Urinary bladder (tissue), 3 donors: ENCODE measurements at regions not wholly inside any gene's neighbourhood (a gene's known extent, or its start where the extent isn't known, plus 50 kb on each side); places are given as distances from the start of the nearest gene placed in this dataset.
"Not testable (repeated sequence)": the region's sequence is repeated elsewhere in the genome, so short reads cannot be mapped to it uniquely, and the experiment has no call there.

Experiments
- DNase-seq: peaks from one replicate; pipeline ENCODE4 v3.0.0-alpha.2; 2015; ENCODE audit errors: extremely low spot score
- H3K27ac ChIP-seq: one replicate; pipeline ENCODE4 v1.5.1; 2013; ENCODE audit warnings: low read depth, mild to moderate bottlenecking, moderate library complexity
- H3K36me3 ChIP-seq: one replicate; pipeline ENCODE4 v1.6.1; 2013; ENCODE audit warnings: mild to moderate bottlenecking, moderate library complexity; ENCODE audit not compliant: insufficient read depth
- H3K4me1 ChIP-seq: one replicate; pipeline ENCODE4 v1.6.1; 2013; ENCODE audit warnings: mild to moderate bottlenecking, moderate library complexity; ENCODE audit not compliant: insufficient read depth
- H3K4me3 ChIP-seq: one replicate; pipeline ENCODE4 v1.5.1; 2013; ENCODE audit warnings: low read depth, low read length
- WGBS: extraction: QIAGEN DNeasy Blood & Tissue Kit; methylation state at CpG from one replicate; pipeline ENCODE4 v1.1.7; 2013; 5-methylcytosine and 5-hydroxymethylcytosine counted together
- donor health status: healthy with polysubstance abuse.
- donor health status: healthy.

- Histone ChIP-seq H3K27ac (no peak overlapping the region), H3K4me3 (no peak overlapping the region), H3K36me3 (no peaks in the 10 kb centered on the region), H3K4me1 (no peaks in the 10 kb centered on the region)
- no peak for DNase-seq
- 57% methylated on average over 2 of the region's 2 CpGs for WGBS
These were observed 105.8 kb downstream of the MRPL39 start for GRCh38 chr21:25501462-25501861.

DNA sequence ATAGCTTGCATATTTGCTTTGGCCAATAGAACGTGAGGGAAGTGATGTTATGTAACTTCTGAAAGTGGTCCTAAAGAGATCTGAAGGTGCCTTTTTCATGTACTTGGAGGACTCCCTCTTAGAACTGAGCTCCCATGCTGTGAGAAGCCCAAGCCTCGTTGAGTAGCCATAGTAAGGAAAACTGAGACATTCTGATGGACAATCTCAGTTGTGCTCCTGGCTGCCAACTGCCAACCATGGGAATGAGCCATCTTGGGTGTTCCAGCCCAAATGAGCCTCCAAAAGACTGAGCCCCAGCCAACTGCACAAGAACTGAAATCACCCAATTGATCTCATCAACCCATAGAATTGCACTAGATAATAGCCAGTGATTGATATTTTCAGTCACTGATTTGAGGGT is 106.7 kb downstream of the MRPL39 start:
- Histone ChIP-seq H3K36me3 (no peaks in the 10 kb centered on the region), H3K27ac (no peak overlapping the region), H3K4me1 (no peaks in the 10 kb centered on the region), H3K4me3 (no peak overlapping the region)
- no peak for DNase-seq
- WGBS: 66% methylated on average over 2 of the region's 2 CpGs

GRCh38 chr21:25496825-25497482 is 110.3 kb downstream of the MRPL39 start:
- H3K27ac ChIP-seq: no peak overlapping the region
- no peaks in the 10 kb centered on the region for H3K4me1 ChIP-seq
- H3K4me3 ChIP-seq: no peak overlapping the region
- no peak for DNase-seq
- H3K36me3 ChIP-seq: no peaks in the 10 kb centered on the region
- WGBS: 63% methylated on average over 2 of the region's 2 CpGs

DNA sequence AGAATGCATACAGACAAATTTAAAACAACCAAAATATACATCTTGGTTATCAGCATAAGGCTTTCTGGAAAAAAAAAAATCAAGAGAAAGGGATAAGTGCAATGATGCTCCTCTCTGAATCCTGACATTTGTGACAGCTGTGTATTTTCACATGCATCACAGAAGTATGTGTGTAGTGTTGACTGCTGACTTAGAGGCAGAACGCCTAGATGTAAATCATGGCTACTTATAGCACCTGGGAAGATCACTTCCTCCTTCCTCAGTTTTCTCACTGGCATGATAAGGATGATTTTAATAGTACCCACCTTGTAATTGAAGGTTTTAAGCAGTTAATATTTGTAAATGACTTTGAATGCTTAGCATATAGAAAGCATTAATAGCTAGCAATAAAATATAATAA is 112.5 kb downstream of the MRPL39 start:
- DNase-seq: no peak
- WGBS: 42% methylated on average over 1 of the region's 1 CpG

GRCh38 chr21:25493722-25494121 is 113.6 kb downstream of the MRPL39 start:
- no peaks in the 10 kb centered on the region for H3K36me3 ChIP-seq
- H3K27ac ChIP-seq: no peak overlapping the region
- H3K4me1 ChIP-seq: no peaks in the 10 kb centered on the region
- H3K4me3 ChIP-seq: no peak overlapping the region
- WGBS: 94% methylated on average over 2 of the region's 2 CpGs
- DNase-seq: no peak

More for the DNA sequence above, 112.5 kb downstream of the MRPL39 start:
- H3K4me1 ChIP-seq: no peaks in the 10 kb centered on the region
- no peak overlapping the region for H3K27ac ChIP-seq
- no peaks in the 10 kb centered on the region for H3K36me3 ChIP-seq
- H3K4me3 ChIP-seq: no peak overlapping the region

DNA sequence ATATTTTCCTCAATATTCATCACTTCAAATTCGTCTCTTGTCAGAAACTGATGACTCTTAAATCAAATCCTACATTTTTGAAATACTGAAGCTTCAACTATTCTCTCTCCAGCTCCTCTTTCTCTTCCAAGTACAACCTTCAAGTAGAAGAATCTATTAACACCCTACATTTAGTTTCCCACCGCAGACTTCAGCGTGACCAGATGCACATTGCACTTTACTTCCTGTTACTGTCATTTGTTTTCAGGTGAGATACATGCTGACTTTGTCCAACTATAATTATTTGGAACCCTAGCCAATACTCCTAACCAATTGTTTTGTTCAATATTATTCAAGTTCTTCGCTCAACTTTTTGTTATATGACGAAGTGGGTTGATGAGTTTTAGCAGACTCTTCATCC is 116.0 kb downstream of the MRPL39 start:
- Histone ChIP-seq H3K27ac (no peak overlapping the region), H3K4me1 (no peaks in the 10 kb centered on the region), H3K36me3 (no peaks in the 10 kb centered on the region), H3K4me3 (no peak overlapping the region)
- WGBS: 84% methylated on average over 5 of the region's 5 CpGs
- DNase-seq: no peak

DNA sequence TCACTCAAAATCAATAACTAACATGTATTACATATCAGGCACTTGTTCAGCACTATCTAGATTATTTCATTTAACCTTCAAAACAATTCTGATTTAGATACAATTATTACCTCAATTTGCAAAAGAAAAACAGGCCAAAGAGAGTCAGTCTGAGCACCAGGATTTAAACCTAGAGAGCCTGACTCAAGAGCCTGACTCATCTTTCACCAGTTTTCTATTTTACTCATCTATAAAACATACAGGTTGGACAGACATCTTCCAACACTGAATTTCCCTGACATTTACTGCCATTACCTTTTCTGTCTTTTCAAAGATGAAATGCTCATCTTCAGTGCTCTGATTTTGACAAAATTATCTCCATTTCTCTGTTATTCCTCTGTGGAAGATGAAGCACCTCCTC is 116.5 kb downstream of the MRPL39 start:
- Histone ChIP-seq H3K27ac (no peak overlapping the region), H3K4me1 (no peaks in the 10 kb centered on the region), H3K4me3 (no peak overlapping the region), H3K36me3 (no peaks in the 10 kb centered on the region)
- DNase-seq: no peak

DNA sequence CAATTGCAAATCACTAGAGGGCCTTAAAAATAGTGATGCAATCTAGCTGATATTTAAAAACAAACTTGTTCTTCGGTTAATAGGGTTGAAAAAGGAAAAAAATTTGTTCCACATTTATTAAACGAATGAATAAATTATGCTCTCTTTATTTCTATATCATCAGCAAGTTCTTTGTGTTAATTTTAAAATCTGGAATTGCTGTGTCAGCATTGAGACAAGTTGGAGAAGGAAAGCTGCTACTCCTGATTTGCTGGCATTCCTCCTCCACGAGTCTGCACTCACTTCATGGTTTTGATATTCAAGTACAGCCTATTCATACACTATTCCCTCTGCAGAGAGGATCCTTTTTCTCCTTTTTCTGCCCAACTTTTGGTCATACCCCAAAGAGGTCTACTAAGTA is 117.6 kb downstream of the MRPL39 start:
- no peaks in the 10 kb centered on the region for H3K36me3 ChIP-seq
- no peak overlapping the region for H3K27ac ChIP-seq
- no peak overlapping the region for H3K4me3 ChIP-seq
- no peaks in the 10 kb centered on the region for H3K4me1 ChIP-seq
- no peak for DNase-seq
- WGBS: 73% methylated on average over 3 of the region's 3 CpGs

DNA sequence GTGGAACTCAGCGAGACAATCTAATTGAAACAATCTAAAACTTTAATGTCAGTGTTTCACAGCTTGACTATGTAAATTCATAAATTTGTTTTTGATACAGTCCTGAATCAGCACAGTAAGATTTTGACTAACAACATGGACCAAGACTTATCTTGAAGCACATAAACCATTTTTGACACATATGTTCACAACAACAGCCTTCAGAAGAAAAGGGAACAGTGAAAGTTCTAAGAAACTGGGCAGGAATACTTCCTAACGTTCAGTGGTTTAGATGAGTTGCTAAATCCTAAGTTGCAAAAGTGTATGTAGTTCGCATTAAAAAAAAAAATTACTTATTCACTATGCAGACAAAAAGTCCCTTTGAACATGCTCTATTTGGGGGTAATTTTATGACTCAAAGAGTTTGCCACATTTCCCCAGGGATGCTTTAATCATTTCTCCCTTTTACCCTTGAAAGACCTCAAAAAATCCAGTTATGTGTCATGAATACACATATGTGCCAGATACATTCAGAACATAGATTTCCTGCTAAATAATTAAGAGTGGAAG is 120.2 kb downstream of the MRPL39 start:
- H3K27ac ChIP-seq: no peak overlapping the region

DNA sequence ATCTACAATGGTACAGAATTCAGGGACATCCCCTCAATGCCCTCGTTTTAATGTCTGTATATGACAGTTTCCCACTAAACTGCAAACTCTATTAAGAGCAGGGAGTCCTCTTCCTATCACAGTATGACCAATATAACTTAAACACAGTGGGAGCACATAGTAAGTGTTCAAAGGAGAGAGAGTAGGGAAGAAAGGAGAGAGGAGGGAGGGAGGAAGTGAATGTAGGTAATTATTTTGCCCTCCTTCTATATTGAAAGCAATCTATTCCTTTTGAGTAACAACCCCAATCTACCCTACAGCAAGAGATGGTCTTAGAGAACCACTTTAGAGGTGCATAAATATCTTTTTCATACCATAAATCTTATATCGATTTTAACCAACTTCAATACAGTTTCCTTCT is 121.4 kb downstream of the MRPL39 start:
- Histone ChIP-seq H3K4me1 (no peaks in the 10 kb centered on the region), H3K27ac (no peak overlapping the region), H3K4me3 (no peak overlapping the region), H3K36me3 (no peaks in the 10 kb centered on the region)
- 69% methylated on average over 2 of the region's 2 CpGs for WGBS
- DNase-seq: no peak

More for the DNA sequence above, 120.2 kb downstream of the MRPL39 start:
- WGBS: 72% methylated on average over 3 of the region's 3 CpGs
- Histone ChIP-seq H3K4me3 (no peak overlapping the region), H3K36me3 (no peaks in the 10 kb centered on the region), H3K4me1 (no peaks in the 10 kb centered on the region)
- no peak for DNase-seq

DNA sequence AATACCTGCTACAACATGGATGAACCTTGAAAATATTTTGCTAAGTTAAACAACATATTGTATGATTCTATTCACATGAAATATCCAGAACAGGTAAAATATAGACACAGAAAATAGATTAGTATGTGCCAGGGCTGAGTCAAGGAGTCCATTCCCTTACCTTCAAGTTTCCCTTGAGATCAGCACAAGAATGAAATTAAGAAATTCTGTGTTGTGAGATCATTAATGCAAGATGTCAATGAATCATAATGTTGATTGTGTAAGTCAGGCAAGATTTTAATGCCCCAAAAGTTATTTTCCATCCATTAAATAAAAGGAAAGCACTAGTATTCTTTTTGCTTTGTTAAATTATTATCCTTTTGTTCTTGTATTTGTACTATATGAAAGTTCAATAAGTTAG is 139.4 kb downstream of the MRPL39 start:
- Histone ChIP-seq H3K36me3 (no peaks in the 10 kb centered on the region), H3K4me1 (no peaks in the 10 kb centered on the region), H3K4me3 (no peak overlapping the region), H3K27ac (no peak overlapping the region)
- DNase-seq: no peak

DNA sequence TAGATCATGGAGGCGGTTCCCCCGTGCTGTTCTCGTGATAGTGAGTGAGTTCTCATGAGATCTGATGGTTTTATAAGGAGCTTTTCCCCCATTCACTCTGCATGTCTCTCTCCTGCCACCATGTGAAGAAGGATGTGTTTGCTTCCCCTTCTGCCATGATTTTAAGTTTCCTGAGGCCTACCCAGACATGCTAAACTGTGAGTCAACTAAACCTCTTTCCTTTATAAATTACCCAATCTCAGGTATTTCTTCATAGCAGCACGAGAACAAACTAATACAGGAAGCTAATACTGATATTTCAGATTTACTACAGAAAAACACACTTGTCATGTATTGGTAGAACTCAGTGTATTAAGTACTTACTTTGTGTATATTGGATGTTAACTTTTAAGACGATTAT is 140.2 kb downstream of the MRPL39 start:
- not testable (repeated sequence) for H3K4me1 ChIP-seq, H3K27ac ChIP-seq, H3K36me3 ChIP-seq, DNase-seq, H3K4me3 ChIP-seq
- WGBS: 78% methylated on average over 5 of the region's 5 CpGs

GRCh38 chr21:25466470-25466869 is 140.8 kb downstream of the MRPL39 start:
- Histone ChIP-seq H3K4me1 (no peaks in the 10 kb centered on the region), H3K27ac (no peak overlapping the region), H3K36me3 (no peaks in the 10 kb centered on the region), H3K4me3 (no peak overlapping the region)
- no peak for DNase-seq
- WGBS: 85% methylated on average over 2 of the region's 2 CpGs

GRCh38 chr21:25465263-25465662 is 142.0 kb downstream of the MRPL39 start:
- H3K27ac ChIP-seq: no peak overlapping the region
- no peak overlapping the region for H3K4me3 ChIP-seq
- no peak for DNase-seq
- H3K4me1 ChIP-seq: no peaks in the 10 kb centered on the region
- H3K36me3 ChIP-seq: no peaks in the 10 kb centered on the region

- no peak overlapping the region for H3K27ac ChIP-seq
- no peak for DNase-seq
- H3K4me3 ChIP-seq: no peak overlapping the region
- H3K36me3 ChIP-seq: no peaks in the 10 kb centered on the region
- WGBS: 53% methylated on average over 2 of the region's 2 CpGs
- H3K4me1 ChIP-seq: no peaks in the 10 kb centered on the region
These were observed 143.0 kb downstream of the MRPL39 start for GRCh38 chr21:25464275-25464674.
